A549 (cell line): ENCODE measurements at regions not wholly inside any gene's neighbourhood (a gene's known extent, or its start where the extent isn't known, plus 50 kb on each side); places are given as distances from the start of the nearest gene placed in this dataset.

ENCODE experiments used
- ATAC-seq, 2 experiments: fragments of 200-7000 bp in 1 of 2; fragments of >200 bp in 1 of 2; cut with Nextera tagmentation in 1 of 2; cut with Tn5 transposase in 1 of 2; 3 replicates each; pipeline versions ENCODE4 v1.8.0 to v1.9.1; 2018 to 2020; ENCODE audit warnings: mild to moderate bottlenecking in 1 of 2, moderate library complexity in 1 of 2
- CTCF ChIA-PET: fragments of 300-600 bp; sonication (Branson Sonifier 250); formaldehyde crosslinking; extraction: SDS; loops from one replicate; lab custom pipeline; 2021; ENCODE audit warnings: antibody characterized with exemption, inconsistent platforms; lab: Yijun Ruan, JAX
- POLR2A ChIA-PET: fragments of 350-600 bp; formaldehyde crosslinking; extraction: SDS; loops from one replicate; lab custom pipeline; 2021; ENCODE audit warnings: antibody characterized with exemption, inconsistent platforms; lab: Yijun Ruan, JAX
- DNase-seq, 2 experiments: peaks; one replicate each; pipeline versions ENCODE4 v3.0.0 to v3.0.0-alpha.2; 2011 to 2016; ENCODE audit warnings: low read depth in 1 of 2, low spot score in 1 of 2
- FAIRE-seq: peaks from 2 replicates; lab custom pipeline; 2011; peaks lifted over from hg19 to GRCh38; lab: Jason Lieb, UNC
- H3K27ac ChIP-seq, 2 experiments: fragments of >200 bp; sonication (Bioruptor Twin); formaldehyde crosslinking; 3 replicates each; pipeline ENCODE4 v1.5.1; 2016 to 2017
- H3K4me1 ChIP-seq: fragments of >200 bp; sonication (Bioruptor Twin); formaldehyde crosslinking; 3 replicates; pipeline ENCODE4 v1.6.1; 2016
- H3K4me2 ChIP-seq: fragments of >200 bp; sonication (Bioruptor Twin); formaldehyde crosslinking; 3 replicates; pipeline ENCODE4 v1.6.1; 2016
- H3K4me3 ChIP-seq: fragments of >200 bp; sonication (Bioruptor Twin); formaldehyde crosslinking; 3 replicates; pipeline ENCODE4 v1.5.1; 2016
- H3K9me3 ChIP-seq: fragments of >200 bp; sonication (Bioruptor Twin); formaldehyde crosslinking; 3 replicates; pipeline ENCODE4 v1.6.1; 2016
- BHLHE40 ChIP-seq: IDR thresholded peaks from 2 replicates; pipeline ENCODE4 v1.6.1; 2012; ENCODE audit warnings: low read depth, low read length, inconsistent platforms
- CEBPB ChIP-seq, 2 experiments: fragments of >200 bp in 1 of 2; sonication (Bioruptor Twin) in 1 of 2; formaldehyde crosslinking in 1 of 2; IDR thresholded peaks; 2 replicates each; pipeline ENCODE4 v1.6.1; 2012 to 2016
- CHD2 ChIP-seq: fragments of 150-350 bp; IDR thresholded peaks from 2 replicates; pipeline ENCODE4 v1.6.1; 2014; ENCODE audit warnings: low read length; ENCODE audit not compliant: partially characterized antibody
- CHD4 ChIP-seq: fragments of 200-600 bp; sonication (generic); IDR thresholded peaks from 2 replicates; pipeline ENCODE4 v1.6.1; 2016; ENCODE audit warnings: antibody characterized with exemption, mild to moderate bottlenecking, borderline replicate concordance
- E2F6 ChIP-seq: IDR thresholded peaks from 2 replicates; pipeline ENCODE4 v1.6.1; 2012; ENCODE audit warnings: low read depth, borderline replicate concordance
- EHMT2 ChIP-seq: fragments of 200-600 bp; sonication (generic); IDR thresholded peaks from 2 replicates; pipeline ENCODE4 v1.6.1; 2016; ENCODE audit warnings: antibody characterized with exemption, low read depth, mild to moderate bottlenecking, moderate library complexity
- FOXS1 ChIP-seq: fragments of 250-450 bp; sonication (Bioruptor Pico); IDR thresholded peaks from 2 replicates; pipeline ENCODE4 v1.5.0; 2020; ENCODE audit warnings: mild to moderate bottlenecking, moderate library complexity
- HEYL ChIP-seq: fragments of 250-450 bp; sonication (Bioruptor Pico); IDR thresholded peaks from 2 replicates; pipeline ENCODE4 v1.8.0; 2021; ENCODE audit warnings: mild to moderate bottlenecking, moderate library complexity
- JUN ChIP-seq, 2 experiments: fragments of >200 bp; sonication (Bioruptor Twin); formaldehyde crosslinking; IDR thresholded peaks; 2 replicates in 1 of 2; 3 replicates in 1 of 2; pipeline ENCODE4 v1.6.1; 2016 to 2017
- KDM1A ChIP-seq: fragments of 200-600 bp; sonication (generic); IDR thresholded peaks from 2 replicates; pipeline ENCODE4 v1.6.1; 2016; ENCODE audit warnings: low read depth, mild to moderate bottlenecking
- KDM5A ChIP-seq: fragments of 200-600 bp; sonication (generic); IDR thresholded peaks from 2 replicates; pipeline ENCODE4 v1.6.1; 2016; ENCODE audit warnings: antibody characterized with exemption, mild to moderate bottlenecking
- MYC ChIP-seq: IDR thresholded peaks from 2 replicates; pipeline ENCODE4 v1.6.1; 2012; ENCODE audit warnings: mild to moderate bottlenecking, inconsistent platforms, low read length, improper control_type of control experiment, borderline replicate concordance
- NFE2L2 ChIP-seq: fragments of 150-350 bp; conservative IDR thresholded peaks from 2 replicates; pipeline ENCODE4 v1.6.1; 2014; ENCODE audit warnings: low read length
- RAD21 ChIP-seq, 2 experiments: fragments of >200 bp in 1 of 2; sonication (Bioruptor Twin) in 1 of 2; formaldehyde crosslinking in 1 of 2; IDR thresholded peaks in 1 of 2; conservative IDR thresholded peaks in 1 of 2; 2 replicates in 1 of 2; 3 replicates in 1 of 2; pipeline ENCODE4 v1.6.1; 2012 to 2018; ENCODE audit warnings: inconsistent platforms in 1 of 2
- REST ChIP-seq: fragments of 200-600 bp; sonication (generic); IDR thresholded peaks from 2 replicates; pipeline ENCODE4 v1.6.1; 2016; ENCODE audit warnings: antibody characterized with exemption, mild to moderate bottlenecking, moderate library complexity
- SREBF2 ChIP-seq: fragments of 450-650 bp; IDR thresholded peaks from 2 replicates; pipeline ENCODE4 v1.6.1; 2014; ENCODE audit warnings: mild to moderate bottlenecking, moderate library complexity
- USF2 ChIP-seq: fragments of 450-650 bp; IDR thresholded peaks from 2 replicates; pipeline ENCODE4 v1.6.1; 2014; ENCODE audit warnings: antibody characterized with exemption
- ZSCAN20 ChIP-seq: fragments of 250-450 bp; sonication (Bioruptor Pico); IDR thresholded peaks from 2 replicates; pipeline ENCODE4 v1.8.0; 2022; ENCODE audit warnings: mild to moderate bottlenecking, moderate library complexity
- WGBS: methylation state at CpG from one replicate; pipeline ENCODE4 v1.1.6; 2017; ENCODE audit errors: missing lambda C conversion rate; 5-methylcytosine and 5-hydroxymethylcytosine counted together

GRCh38 chr3:34377961-34378360 is 579.5 kb downstream of the PDCD6IP start:
- 58% methylated on average over 6 of the region's 6 CpGs for WGBS
- CTCF ChIA-PET = no interaction called here
- no peak overlapping the region for H3K27ac ChIP-seq
- H3K4me1 ChIP-seq = no peaks in the 10 kb centered on the region
- no peak for ATAC-seq
- no peak for DNase-seq
- no peak overlapping the region for H3K4me3 ChIP-seq
- POLR2A ChIA-PET = no interaction called here
- no peak for TF ChIP-seq MYC
- no peak overlapping the region for H3K4me2 ChIP-seq
- FAIRE-seq = no peak
- H3K9me3 ChIP-seq = no peaks in the 10 kb centered on the region

- CTCF ChIA-PET = no interaction called here
- TF ChIP-seq ZSCAN20 (CRISPR knock-in tag) (no peak), NFE2L2 (no peak), JUN (IDR thresholded peaks at IDR 0.05) (no peak), KDM1A (no peak), BHLHE40 (no peak), REST (no peak), SREBF2 (no peak), EHMT2 (no peak), FOXS1 (CRISPR knock-in tag) (no peak), KDM5A (no peak), CHD4 (no peak)
- POLR2A ChIA-PET = no interaction called here
- Histone ChIP-seq H3K27ac (no peak overlapping the region), H3K4me2 (no peak overlapping the region), H3K4me1 (no peaks in the 10 kb centered on the region), H3K9me3 (no peaks in the 10 kb centered on the region), H3K4me3 (no peak overlapping the region)
- FAIRE-seq = no peak
- no peak for ATAC-seq
- no peak for DNase-seq
Observed at GRCh38 chr3:34381243-34381642, 582.8 kb downstream of the PDCD6IP start.

- Histone ChIP-seq H3K4me1 (no peaks in the 10 kb centered on the region), H3K9me3 (no peaks in the 10 kb centered on the region), H3K4me2 (no peak overlapping the region), H3K27ac (no peak overlapping the region), H3K4me3 (no peak overlapping the region)
- no peak for TF ChIP-seq BHLHE40
- FAIRE-seq (no peak), DNase-seq (no peak), ATAC-seq (no peak)
- 5% methylated on average over 3 of the region's 3 CpGs for WGBS
- CTCF ChIA-PET = no interaction called here
- POLR2A ChIA-PET = no interaction called here
Observed at GRCh38 chr3:34382859-34383258, 584.4 kb downstream of the PDCD6IP start.

GRCh38 chr3:34386309-34386708 is 587.9 kb downstream of the PDCD6IP start:
- ATAC-seq = no peak
- no peak for TF ChIP-seq CEBPB (IDR thresholded peaks at IDR 0.05)
- TF ChIP-seq, all 56 proteins: peak for 0
- no peak overlapping the region for H3K4me2 ChIP-seq
- DNase-seq (no peak), FAIRE-seq (no peak)
- no peak overlapping the region for H3K4me3 ChIP-seq
- H3K9me3 ChIP-seq = no peaks in the 10 kb centered on the region
- ChIA-PET CTCF (interaction anchor here (0.6 kb wide), 1 partner anchor 45 kb away, joined by 4 read pairs; no protein-coding TSS in a partner anchor), POLR2A (no interaction called here)
- H3K27ac ChIP-seq = no peak overlapping the region
- no peaks in the 10 kb centered on the region for H3K4me1 ChIP-seq

- WGBS = 58% methylated on average over 7 of the region's 7 CpGs
- no peak overlapping the region for H3K4me3 ChIP-seq
Observed at GRCh38 chr3:34387826-34388564, 589.6 kb downstream of the PDCD6IP start.

More at GRCh38 chr3:34387826-34388564, 589.6 kb downstream of the PDCD6IP start:
- Histone ChIP-seq H3K4me2 (no peak overlapping the region), H3K9me3 (no peaks in the 10 kb centered on the region), H3K4me1 (no peaks in the 10 kb centered on the region), H3K27ac (no peak overlapping the region)
- ATAC-seq (peak in 1 of 2 experiments; percentile 39; a peak in 1 of 6 replicates), FAIRE-seq (no peak), DNase-seq (no peak)
- ChIA-PET POLR2A (no interaction called here), CTCF (interaction anchor here (1.0 to 2.2 kb wide), 3 partner anchors 12 to 473 kb away, joined by 3 to 5 read pairs (median 4); no protein-coding TSS in a partner anchor)
- TF ChIP-seq E2F6 = no peak
- no peak for TF ChIP-seq USF2
- no peak for TF ChIP-seq RAD21 (conservative IDR thresholded peaks at IDR 0.05 in 1 of 2, IDR thresholded peaks at IDR 0.05 in 1 of 2)
- TF ChIP-seq HEYL (CRISPR knock-in tag) = no peak
- no peak for TF ChIP-seq CHD2
